Neural progenitor cell (in vitro differentiated cells): ENCODE measurements at regions not wholly inside any gene's neighbourhood (a gene's known extent, or its start where the extent isn't known, plus 50 kb on each side); places are given as distances from the start of the nearest gene placed in this dataset.
"Not testable (repeated sequence)": the region's sequence is repeated elsewhere in the genome, so short reads cannot be mapped to it uniquely, and the experiment has no call there.

Source experiments
- DNase-seq: peaks from one replicate; pipeline ENCODE4 v3.0.0-alpha.2; 2016; ENCODE audit warnings: low spot score
- H2AFZ ChIP-seq: fragments of 200-600 bp; sonication (generic); replicated peaks from 2 replicates; pipeline ENCODE4 v1.6.1; 2016; ENCODE audit warnings: antibody characterized with exemption
- H3F3A ChIP-seq: fragments of 200-600 bp; sonication (generic); 2 replicates; pipeline ENCODE4 v1.6.1; 2016; ENCODE audit warnings: antibody characterized with exemption, low read depth
- H3K27ac ChIP-seq: fragments of 200-600 bp; sonication (generic); 2 replicates; pipeline ENCODE4 v1.5.1; 2016; ENCODE audit warnings: mild to moderate bottlenecking
- H3K27me3 ChIP-seq: fragments of 200-600 bp; sonication (generic); 2 replicates; pipeline ENCODE4 v1.6.1; 2016; ENCODE audit warnings: mild to moderate bottlenecking, moderate library complexity
- H3K36me3 ChIP-seq: fragments of 200-600 bp; sonication (generic); 2 replicates; pipeline ENCODE4 v1.5.1; 2016
- H3K4me1 ChIP-seq: fragments of 200-600 bp; sonication (generic); 2 replicates; pipeline ENCODE4 v1.6.1; 2016; ENCODE audit warnings: mixed run types
- H3K4me2 ChIP-seq: fragments of 200-600 bp; sonication (generic); 2 replicates; pipeline ENCODE4 v1.6.1; 2016
- H3K4me3 ChIP-seq: fragments of 200-600 bp; sonication (generic); 2 replicates; pipeline ENCODE4 v1.5.1; 2016
- H3K79me2 ChIP-seq: fragments of 200-600 bp; sonication (generic); 2 replicates; pipeline ENCODE4 v1.6.1; 2016; ENCODE audit warnings: low read depth
- H3K9ac ChIP-seq: fragments of 200-600 bp; sonication (generic); 2 replicates; pipeline ENCODE4 v1.6.1; 2016
- H3K9me3 ChIP-seq: fragments of 200-600 bp; sonication (generic); 2 replicates; pipeline ENCODE4 v1.5.1; 2016; ENCODE audit warnings: low read depth
- H4K20me1 ChIP-seq: fragments of 200-600 bp; sonication (generic); 2 replicates; pipeline ENCODE4 v1.6.1; 2016; ENCODE audit warnings: low read depth
- H3K27ac Mint-ChIP-seq: 3 replicates; pipeline ENCODE4 v1.8.0; 2021; ENCODE audit warnings: mixed read lengths
- H3K27me3 Mint-ChIP-seq: 2 replicates; pipeline ENCODE4 v1.8.0; 2022; ENCODE audit warnings: low read depth, mild to moderate bottlenecking, inconsistent platforms, moderate library complexity, mixed read lengths; ENCODE audit not compliant: insufficient read depth
- H3K36me3 Mint-ChIP-seq: 3 replicates; pipeline ENCODE4 v1.8.0; 2021; ENCODE audit warnings: mixed read lengths
- H3K4me1 Mint-ChIP-seq: 3 replicates; pipeline ENCODE4 v1.8.0; 2021; ENCODE audit warnings: mixed read lengths
- H3K4me3 Mint-ChIP-seq: 3 replicates; pipeline ENCODE4 v1.8.0; 2021; ENCODE audit warnings: mild to moderate bottlenecking, moderate library complexity, mixed read lengths
- H3K9me3 Mint-ChIP-seq: 3 replicates; pipeline ENCODE4 v1.8.0; 2020; ENCODE audit warnings: mixed read lengths
- EZH2 ChIP-seq: fragments of 200-600 bp; sonication (generic); IDR thresholded peaks from 2 replicates; pipeline ENCODE4 v1.6.1; 2017; ENCODE audit warnings: antibody characterized with exemption, mild to moderate bottlenecking, moderate library complexity
- EZH2phosphoT487 ChIP-seq: fragments of 200-600 bp; sonication (generic); IDR thresholded peaks from 2 replicates; pipeline ENCODE4 v1.6.1; 2017; ENCODE audit warnings: antibody characterized with exemption
- TF ChIP-seq, protein P1 (sequence below): fragments of 200-600 bp; sonication (generic); IDR thresholded peaks from 2 replicates; pipeline ENCODE4 v1.5.1; 2017; ENCODE audit warnings: antibody characterized with exemption, mild to moderate bottlenecking

DNA sequence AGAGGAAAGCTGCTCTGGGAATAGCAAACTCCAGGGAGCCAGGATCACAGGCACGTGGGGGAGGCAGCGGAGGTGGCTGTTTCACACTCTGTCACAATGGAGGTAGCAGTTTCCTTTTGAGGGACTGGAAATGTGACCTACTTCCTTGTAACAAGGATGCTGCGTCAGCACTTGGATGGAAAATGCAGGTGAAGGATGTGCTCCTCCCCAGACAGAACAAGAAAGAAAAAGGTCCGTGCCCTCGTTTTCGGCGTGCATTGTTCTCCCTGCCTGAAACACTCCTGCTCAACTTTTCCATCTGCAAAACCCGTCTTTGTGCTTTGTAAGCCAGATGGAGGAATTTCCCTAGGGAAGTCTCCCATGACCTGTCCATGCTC is 55.1 kb upstream of the SH3PXD2B start:
- peak overlapping the region; percentile 89 for H2AFZ ChIP-seq
- H3K27me3 Mint-ChIP-seq: peaks cover 4% of the 10 kb centered on the region
- peak; percentile 21 for DNase-seq

DNA sequence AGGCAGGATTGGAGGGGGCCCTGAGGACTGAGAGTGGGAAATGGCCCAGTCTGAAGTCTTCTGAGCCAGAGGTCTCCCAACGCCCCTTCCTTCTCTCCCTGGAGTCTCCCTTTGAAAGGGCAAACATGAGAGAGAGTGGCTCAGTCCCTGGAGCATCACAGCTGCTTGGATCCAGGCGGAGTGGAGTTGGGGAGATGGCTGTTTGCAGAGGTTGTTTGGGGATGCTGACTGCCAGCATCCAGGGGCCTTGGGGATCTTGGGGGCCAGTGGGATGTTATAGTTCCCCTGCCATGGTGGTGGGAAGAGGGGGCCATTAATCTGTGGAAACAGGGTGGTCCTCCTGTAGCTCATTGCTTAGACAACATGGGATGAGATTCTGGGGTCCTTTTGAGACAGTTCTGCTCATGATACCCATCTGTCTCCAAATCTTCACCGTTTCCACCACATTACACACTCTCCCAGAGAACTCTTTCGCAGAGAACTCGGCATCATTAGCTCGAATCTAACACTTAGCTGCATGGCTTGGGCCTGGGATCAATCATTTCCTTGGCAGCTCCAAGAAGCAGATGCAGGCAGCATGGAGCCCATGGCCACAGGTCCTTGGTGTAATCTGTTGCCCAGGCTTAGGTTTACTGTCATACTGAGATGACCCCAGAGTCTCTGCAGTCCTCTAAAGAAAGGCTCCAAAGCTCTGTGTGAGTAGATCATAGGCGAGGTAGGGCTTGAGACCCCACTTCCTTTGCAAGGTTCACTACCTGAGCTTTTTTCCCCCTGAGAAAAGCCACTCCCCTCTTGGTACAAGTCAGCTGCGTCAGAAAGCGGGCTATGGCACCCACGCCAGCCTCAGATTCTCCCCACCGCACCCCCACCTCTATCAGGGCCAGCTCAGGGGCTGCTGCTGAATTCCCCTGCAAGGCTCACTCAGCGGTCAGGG is 54.4 kb upstream of the SH3PXD2B start:
- H3K4me3 Mint-ChIP-seq: no peak overlapping the region
- H3K9me3 Mint-ChIP-seq: peaks cover 24% of the 10 kb centered on the region
- no peaks in the 10 kb centered on the region for H3K79me2 ChIP-seq
- peak overlapping the region; percentile 19 for H3K4me2 ChIP-seq
- peaks cover 10% of the 10 kb centered on the region for H3K4me1 Mint-ChIP-seq
- no peak overlapping the region for H3K27ac Mint-ChIP-seq
- H3K4me3 ChIP-seq: no peak overlapping the region
- H3K27me3 ChIP-seq: no peaks in the 10 kb centered on the region
- no peak overlapping the region for H3K27ac ChIP-seq
- peak overlapping the region; percentile 89 for H2AFZ ChIP-seq
- no peaks in the 10 kb centered on the region for H4K20me1 ChIP-seq
- H3K9ac ChIP-seq: no peak overlapping the region
- peaks cover 15% of the 10 kb centered on the region for H3K9me3 ChIP-seq
- TF ChIP-seq, protein P1, sequence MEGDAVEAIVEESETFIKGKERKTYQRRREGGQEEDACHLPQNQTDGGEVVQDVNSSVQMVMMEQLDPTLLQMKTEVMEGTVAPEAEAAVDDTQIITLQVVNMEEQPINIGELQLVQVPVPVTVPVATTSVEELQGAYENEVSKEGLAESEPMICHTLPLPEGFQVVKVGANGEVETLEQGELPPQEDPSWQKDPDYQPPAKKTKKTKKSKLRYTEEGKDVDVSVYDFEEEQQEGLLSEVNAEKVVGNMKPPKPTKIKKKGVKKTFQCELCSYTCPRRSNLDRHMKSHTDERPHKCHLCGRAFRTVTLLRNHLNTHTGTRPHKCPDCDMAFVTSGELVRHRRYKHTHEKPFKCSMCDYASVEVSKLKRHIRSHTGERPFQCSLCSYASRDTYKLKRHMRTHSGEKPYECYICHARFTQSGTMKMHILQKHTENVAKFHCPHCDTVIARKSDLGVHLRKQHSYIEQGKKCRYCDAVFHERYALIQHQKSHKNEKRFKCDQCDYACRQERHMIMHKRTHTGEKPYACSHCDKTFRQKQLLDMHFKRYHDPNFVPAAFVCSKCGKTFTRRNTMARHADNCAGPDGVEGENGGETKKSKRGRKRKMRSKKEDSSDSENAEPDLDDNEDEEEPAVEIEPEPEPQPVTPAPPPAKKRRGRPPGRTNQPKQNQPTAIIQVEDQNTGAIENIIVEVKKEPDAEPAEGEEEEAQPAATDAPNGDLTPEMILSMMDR: no peak
- TF ChIP-seq EZH2phosphoT487 (no peak), EZH2 (no peak)
- H3K36me3 ChIP-seq: no peaks in the 10 kb centered on the region
- H3F3A ChIP-seq: peaks cover 5% of the 10 kb centered on the region
- peaks cover 5% of the 10 kb centered on the region for H3K27me3 Mint-ChIP-seq
- peaks cover 14% of the 10 kb centered on the region for H3K4me1 ChIP-seq
- H3K36me3 Mint-ChIP-seq: no peaks in the 10 kb centered on the region
- no peak for DNase-seq

More for the DNA sequence above, 55.1 kb upstream of the SH3PXD2B start:
- peaks cover 24% of the 10 kb centered on the region for H3K9me3 Mint-ChIP-seq
- H3K4me3 Mint-ChIP-seq: no peak overlapping the region
- H3K4me3 ChIP-seq: no peak overlapping the region
- H3K4me2 ChIP-seq: peak overlapping the region; percentile 19
- no peak overlapping the region for H3K27ac ChIP-seq
- TF ChIP-seq EZH2phosphoT487 (no peak), EZH2 (no peak)
- no peak overlapping the region for H3K9ac ChIP-seq
- no peaks in the 10 kb centered on the region for H4K20me1 ChIP-seq
- peaks cover 15% of the 10 kb centered on the region for H3K9me3 ChIP-seq
- no peaks in the 10 kb centered on the region for H3K27me3 ChIP-seq
- H3F3A ChIP-seq: peaks cover 5% of the 10 kb centered on the region
- H3K4me1 Mint-ChIP-seq: peaks cover 9% of the 10 kb centered on the region
- peaks cover 14% of the 10 kb centered on the region for H3K4me1 ChIP-seq
- H3K27ac Mint-ChIP-seq: no peak overlapping the region
- no peaks in the 10 kb centered on the region for H3K36me3 Mint-ChIP-seq
- no peaks in the 10 kb centered on the region for H3K79me2 ChIP-seq
- H3K36me3 ChIP-seq: no peaks in the 10 kb centered on the region

DNA sequence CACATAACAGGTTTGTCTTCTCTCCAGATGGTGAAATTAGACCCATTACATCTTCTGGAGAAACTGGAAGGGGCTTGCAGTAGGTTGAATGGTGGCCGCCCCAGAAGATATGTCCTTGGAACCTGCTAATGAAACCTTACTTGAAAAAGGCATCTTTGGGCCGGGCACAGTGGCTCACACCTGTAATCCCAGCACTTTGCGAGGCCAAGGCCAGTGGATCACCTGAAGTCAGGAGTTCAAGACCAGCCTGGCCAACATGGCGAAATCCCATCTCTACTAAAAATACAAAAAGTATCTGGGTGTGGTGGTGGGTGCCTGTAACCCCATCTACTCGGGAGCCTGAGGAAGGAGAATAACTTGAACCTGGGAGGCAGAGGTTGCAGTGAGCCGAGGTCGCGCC is 53.2 kb upstream of the SH3PXD2B start:
- not testable (repeated sequence) for H3K36me3 ChIP-seq, H3K4me2 ChIP-seq, H3K9ac ChIP-seq, H3K4me3 ChIP-seq, H3K27me3 ChIP-seq, H3K4me3 Mint-ChIP-seq, DNase-seq, H3K36me3 Mint-ChIP-seq, H3K27ac Mint-ChIP-seq, H3K79me2 ChIP-seq, H4K20me1 ChIP-seq, H2AFZ ChIP-seq, H3F3A ChIP-seq, H3K27ac ChIP-seq, H3K9me3 ChIP-seq
- Mint-ChIP-seq H3K27me3 (peaks cover 11% of the 10 kb centered on the region), H3K9me3 (peaks cover 14% of the 10 kb centered on the region), H3K4me1 (peaks cover 14% of the 10 kb centered on the region)
- H3K4me1 ChIP-seq: peaks cover 14% of the 10 kb centered on the region

GRCh38 chr5:172506921-172507320 is 52.6 kb upstream of the SH3PXD2B start:
- Histone ChIP-seq H3F3A (peaks cover 5% of the 10 kb centered on the region), H3K4me2 (no peak overlapping the region), H3K4me3 (no peak overlapping the region), H3K36me3 (no peaks in the 10 kb centered on the region), H2AFZ (no peak overlapping the region), H4K20me1 (no peaks in the 10 kb centered on the region), H3K9me3 (peaks cover 4% of the 10 kb centered on the region), H3K79me2 (no peaks in the 10 kb centered on the region), H3K4me1 (peaks cover 14% of the 10 kb centered on the region), H3K9ac (no peak overlapping the region), H3K27me3 (no peaks in the 10 kb centered on the region), H3K27ac (no peak overlapping the region)
- Mint-ChIP-seq H3K36me3 (no peaks in the 10 kb centered on the region), H3K4me3 (no peak overlapping the region), H3K9me3 (peaks cover 8% of the 10 kb centered on the region), H3K4me1 (peaks cover 14% of the 10 kb centered on the region), H3K27me3 (peaks cover 12% of the 10 kb centered on the region), H3K27ac (no peak overlapping the region)
- TF ChIP-seq EZH2phosphoT487 (no peak), EZH2 (no peak)
- TF ChIP-seq, protein P1: no peak
- DNase-seq: no peak
